ENCODE measurements at regions not wholly inside any gene's neighbourhood (a gene's known extent, or its start where the extent isn't known, plus 50 kb on each side); places are given as distances from the start of the nearest gene placed in this dataset.

GRCh38 chr3:139774560-139775302, 97.0 kb upstream of the NMNAT3 start:
- no peak for DNase-seq

GRCh38 chr3:139772539-139773500, 95.0 kb upstream of the NMNAT3 start:
- DNase-seq = no peak

GRCh38 chr3:139771331-139771730, 93.6 kb upstream of the NMNAT3 start:
- DNase-seq = no peak

GRCh38 chr3:139770577-139770976, 92.8 kb upstream of the NMNAT3 start:
- no peak for DNase-seq

GRCh38 chr3:139769796-139770195, 92.0 kb upstream of the NMNAT3 start:
- no peak for DNase-seq

GRCh38 chr3:139764936-139765335, 87.2 kb upstream of the NMNAT3 start:
- DNase-seq = no peak

GRCh38 chr3:139764069-139764905, 86.5 kb upstream of the NMNAT3 start:
- no peak for DNase-seq

GRCh38 chr3:139762302-139762701, 84.5 kb upstream of the NMNAT3 start:
- no peak for DNase-seq

GRCh38 chr3:139759470-139759869, 81.7 kb upstream of the NMNAT3 start:
- DNase-seq = no peak

- DNase-seq = no peak
Observed at GRCh38 chr3:139758654-139759291, 81.0 kb upstream of the NMNAT3 start.

- DNase-seq = no peak
Observed at GRCh38 chr3:139757448-139758030, 79.8 kb upstream of the NMNAT3 start.

- no peak for DNase-seq
Observed at GRCh38 chr3:139756529-139757103, 78.8 kb upstream of the NMNAT3 start.

GRCh38 chr3:139755551-139755950, 77.8 kb upstream of the NMNAT3 start:
- DNase-seq = no peak

GRCh38 chr3:139751789-139752188, 74.0 kb upstream of the NMNAT3 start:
- no peak for DNase-seq

- DNase-seq = no peak
Observed at GRCh38 chr3:139746481-139746880, 68.7 kb upstream of the NMNAT3 start.

- DNase-seq = no peak
Observed at GRCh38 chr3:139745831-139746230, 68.1 kb upstream of the NMNAT3 start.

- no peak for DNase-seq
Observed at GRCh38 chr3:139738697-139739096, 60.9 kb upstream of the NMNAT3 start.

- DNase-seq = no peak
Observed at GRCh38 chr3:139737682-139738361, 60.0 kb upstream of the NMNAT3 start.

- no peak for DNase-seq
Observed at GRCh38 chr3:139735191-139735590, 57.4 kb upstream of the NMNAT3 start.

- no peak for DNase-seq
Observed at GRCh38 chr3:139732729-139733128, 55.0 kb upstream of the NMNAT3 start.

GRCh38 chr3:139729300-139729699, 51.5 kb upstream of the NMNAT3 start:
- DNase-seq = no peak

Measured in hematopoietic multipotent progenitor cell treated with erythropoietin and hydrocortisone succinate and interleukin-3 and kit ligand, for 4 days (in vitro differentiated cells).